ENCODE measurements at regions not wholly inside any gene's neighbourhood (a gene's known extent, or its start where the extent isn't known, plus 50 kb on each side); places are given as distances from the start of the nearest gene placed in this dataset.

DNA sequence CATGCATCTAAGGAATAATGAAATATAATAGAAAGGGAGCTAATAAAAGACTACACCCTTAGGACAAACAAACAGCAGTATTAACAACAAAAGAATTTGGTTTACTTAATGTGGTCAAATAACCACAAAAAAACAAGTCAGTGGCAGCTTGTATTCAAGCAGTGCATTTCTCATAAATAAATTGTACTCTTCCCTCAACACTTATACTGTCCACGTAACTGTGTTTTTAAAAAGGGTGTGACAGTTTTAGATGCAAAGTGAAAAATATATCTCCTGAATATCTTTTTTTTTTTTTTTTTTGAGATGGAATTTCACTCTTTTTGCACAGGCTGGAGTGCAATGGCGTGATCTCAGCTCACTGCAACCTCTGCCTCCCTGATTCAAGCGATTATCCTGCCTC is 698.2 kb upstream of the CADM2 start:
- Histone ChIP-seq H3K36me3 (replicated peaks) (no peaks in the 10 kb centered on the region), H3K4me3 (ENCODE audit: low read depth, low read length) (no peak overlapping the region), H3K27me3 (replicated peaks) (no peaks in the 10 kb centered on the region), H3K27ac (no peak overlapping the region)
- DNase-seq = no peak
- TF ChIP-seq, protein P1, sequence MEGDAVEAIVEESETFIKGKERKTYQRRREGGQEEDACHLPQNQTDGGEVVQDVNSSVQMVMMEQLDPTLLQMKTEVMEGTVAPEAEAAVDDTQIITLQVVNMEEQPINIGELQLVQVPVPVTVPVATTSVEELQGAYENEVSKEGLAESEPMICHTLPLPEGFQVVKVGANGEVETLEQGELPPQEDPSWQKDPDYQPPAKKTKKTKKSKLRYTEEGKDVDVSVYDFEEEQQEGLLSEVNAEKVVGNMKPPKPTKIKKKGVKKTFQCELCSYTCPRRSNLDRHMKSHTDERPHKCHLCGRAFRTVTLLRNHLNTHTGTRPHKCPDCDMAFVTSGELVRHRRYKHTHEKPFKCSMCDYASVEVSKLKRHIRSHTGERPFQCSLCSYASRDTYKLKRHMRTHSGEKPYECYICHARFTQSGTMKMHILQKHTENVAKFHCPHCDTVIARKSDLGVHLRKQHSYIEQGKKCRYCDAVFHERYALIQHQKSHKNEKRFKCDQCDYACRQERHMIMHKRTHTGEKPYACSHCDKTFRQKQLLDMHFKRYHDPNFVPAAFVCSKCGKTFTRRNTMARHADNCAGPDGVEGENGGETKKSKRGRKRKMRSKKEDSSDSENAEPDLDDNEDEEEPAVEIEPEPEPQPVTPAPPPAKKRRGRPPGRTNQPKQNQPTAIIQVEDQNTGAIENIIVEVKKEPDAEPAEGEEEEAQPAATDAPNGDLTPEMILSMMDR (IDR thresholded peaks at IDR 0.05; ENCODE audit: low read depth, low read length, missing control alignments) = no peak
- in situ Hi-C loops (cut with HindIII; ENCODE audit: low pct_ligation_motif_present, low sequenced_read_pairs) = no loop called here

GRCh38 chr3:84265768-84266167 is 693.0 kb upstream of the CADM2 start:
- DNase-seq = no peak
- TF ChIP-seq, protein P1 (IDR thresholded peaks at IDR 0.05; ENCODE audit: low read depth, low read length, missing control alignments) = no peak
- Histone ChIP-seq H3K27ac (no peak overlapping the region), H3K36me3 (replicated peaks) (no peaks in the 10 kb centered on the region), H3K27me3 (replicated peaks) (no peaks in the 10 kb centered on the region), H3K4me3 (ENCODE audit: low read depth, low read length) (no peak overlapping the region)
- in situ Hi-C loops (cut with HindIII; ENCODE audit: low pct_ligation_motif_present, low sequenced_read_pairs) = no loop called here

DNA sequence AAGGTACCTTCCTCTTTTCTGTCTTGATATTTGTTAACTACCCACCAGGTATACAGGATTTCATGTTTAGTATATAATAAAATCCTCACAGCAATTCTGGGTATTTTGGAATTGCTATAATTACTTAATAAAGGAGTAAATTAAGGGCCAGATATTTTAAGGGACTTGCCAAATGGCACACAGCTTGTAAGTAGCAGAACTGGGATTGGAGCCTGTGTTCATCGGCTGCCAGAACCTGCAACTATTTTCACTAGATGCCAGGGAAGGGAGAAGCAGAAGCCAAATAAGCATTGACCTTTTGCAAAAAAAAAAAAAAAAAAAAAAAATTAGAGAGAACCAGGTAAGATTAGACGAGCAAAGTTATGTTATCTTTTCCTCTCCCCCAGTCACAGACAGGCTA is 683.3 kb upstream of the CADM2 start:
- DNase-seq = no peak
- H3K27ac ChIP-seq = no peak overlapping the region
- no peaks in the 10 kb centered on the region for H3K27me3 ChIP-seq (replicated peaks)
- H3K4me3 ChIP-seq (ENCODE audit: low read depth, low read length) = no peak overlapping the region
- in situ Hi-C loops (cut with HindIII; ENCODE audit: low pct_ligation_motif_present, low sequenced_read_pairs) = no loop called here
- TF ChIP-seq, protein P1 (IDR thresholded peaks at IDR 0.05; ENCODE audit: low read depth, low read length, missing control alignments) = no peak
- no peaks in the 10 kb centered on the region for H3K36me3 ChIP-seq (replicated peaks)

DNA sequence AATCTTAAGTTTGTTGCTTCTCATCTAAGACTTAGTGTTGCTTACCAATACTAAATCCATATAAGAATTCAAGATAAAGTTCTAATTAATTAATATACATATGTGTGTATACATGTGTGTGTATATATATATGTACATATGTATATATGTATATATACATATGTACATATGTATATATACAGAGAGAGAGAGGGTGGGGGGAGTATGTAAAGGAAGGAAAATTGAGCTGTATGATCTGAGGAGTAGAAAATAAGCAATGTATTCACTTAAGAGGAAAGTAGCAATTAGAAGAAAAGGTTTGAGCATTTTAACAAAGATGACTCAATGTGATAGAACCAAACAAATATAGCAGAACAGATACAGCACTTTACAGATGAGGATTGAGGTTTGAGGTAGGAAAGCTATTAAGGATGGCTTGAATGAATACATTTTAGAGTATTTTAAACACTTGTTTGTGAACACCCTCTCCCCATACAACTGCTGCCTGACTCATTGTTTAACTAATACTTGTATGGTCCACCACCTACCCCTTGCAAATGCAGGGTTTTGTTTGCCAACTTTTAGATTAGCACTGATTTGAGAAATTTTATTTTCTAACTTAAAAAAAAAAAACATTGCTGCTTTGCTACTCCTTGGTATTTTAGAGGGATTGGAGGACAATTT is 681.1 kb upstream of the CADM2 start:
- Histone ChIP-seq H3K36me3 (replicated peaks) (no peaks in the 10 kb centered on the region), H3K27ac (no peak overlapping the region), H3K4me3 (ENCODE audit: low read depth, low read length) (no peak overlapping the region), H3K27me3 (replicated peaks) (no peaks in the 10 kb centered on the region)
- in situ Hi-C loops (cut with HindIII; ENCODE audit: low pct_ligation_motif_present, low sequenced_read_pairs) = no loop called here
- TF ChIP-seq, protein P1 (IDR thresholded peaks at IDR 0.05; ENCODE audit: low read depth, low read length, missing control alignments) = no peak
- DNase-seq = no peak

DNA sequence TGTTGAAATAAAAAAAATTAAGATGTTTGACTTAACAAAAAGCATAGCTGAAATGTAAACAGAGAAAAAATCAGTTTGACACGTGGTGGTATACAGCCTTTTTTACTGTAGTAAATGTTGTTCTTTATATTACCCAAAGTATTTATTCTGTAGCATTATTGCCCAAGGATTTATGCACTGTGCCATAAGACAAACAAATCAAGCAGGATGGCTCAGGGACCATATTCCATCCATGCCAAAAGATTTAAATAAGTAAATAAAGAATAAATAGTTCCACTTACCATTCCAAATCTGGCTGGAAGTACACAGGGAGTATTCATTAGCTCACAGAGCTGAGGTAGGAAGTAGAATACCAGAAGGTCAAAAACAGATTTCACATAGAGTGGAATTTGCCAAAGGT is 666.7 kb upstream of the CADM2 start:
- in situ Hi-C loops (cut with HindIII; ENCODE audit: low pct_ligation_motif_present, low sequenced_read_pairs) = no loop called here
- Histone ChIP-seq H3K27ac (no peak overlapping the region), H3K27me3 (replicated peaks) (no peaks in the 10 kb centered on the region), H3K36me3 (replicated peaks) (no peaks in the 10 kb centered on the region), H3K4me3 (ENCODE audit: low read depth, low read length) (no peak overlapping the region)
- DNase-seq = no peak
- TF ChIP-seq, protein P1 (IDR thresholded peaks at IDR 0.05; ENCODE audit: low read depth, low read length, missing control alignments) = no peak

DNA sequence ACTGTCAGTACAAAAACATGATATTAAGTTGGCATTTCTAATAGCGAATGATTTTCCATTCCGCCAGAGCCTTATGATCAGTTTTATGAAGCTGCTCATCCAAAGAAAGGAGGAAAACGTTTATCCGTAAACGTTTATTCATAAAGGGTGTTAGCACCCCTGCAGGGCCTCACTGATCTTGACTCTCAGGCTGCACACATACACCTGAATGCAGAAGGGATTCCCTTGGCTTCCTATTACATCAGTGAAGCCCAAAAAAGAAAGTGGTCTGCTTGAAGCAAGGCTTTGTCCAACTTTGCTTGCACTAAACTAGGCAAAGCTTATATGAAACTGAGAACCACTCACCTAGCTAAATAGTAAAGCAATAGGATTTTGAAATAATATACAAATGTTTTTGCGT is 659.5 kb upstream of the CADM2 start:
- in situ Hi-C loops (cut with HindIII; ENCODE audit: low pct_ligation_motif_present, low sequenced_read_pairs) = no loop called here

More for the DNA sequence above, 659.5 kb upstream of the CADM2 start:
- DNase-seq = no peak
- TF ChIP-seq, protein P1 (IDR thresholded peaks at IDR 0.05; ENCODE audit: low read depth, low read length, missing control alignments) = no peak
- H3K27ac ChIP-seq = no peak overlapping the region
- H3K4me3 ChIP-seq (ENCODE audit: low read depth, low read length) = no peak overlapping the region
- H3K36me3 ChIP-seq (replicated peaks) = no peaks in the 10 kb centered on the region
- no peaks in the 10 kb centered on the region for H3K27me3 ChIP-seq (replicated peaks)

All from brain microvascular endothelial cell (primary cell).